ENCODE measurements at regions not wholly inside any gene's neighbourhood (a gene's known extent, or its start where the extent isn't known, plus 50 kb on each side); places are given as distances from the start of the nearest gene placed in this dataset.

GRCh38 chr5:4089087-4089486, 493.5 kb downstream of the IRX1 start:
- TF ChIP-seq CTCF (conservative IDR thresholded peaks at IDR 0.05; ENCODE audit: low read depth in 2 of 2) = no peak
- TF ChIP-seq REST (IDR thresholded peaks at IDR 0.05; ENCODE audit: unreplicated experiment) = no peak

Data from GM23338 (cell line).